ENCODE measurements at regions not wholly inside any gene's neighbourhood (a gene's known extent, or its start where the extent isn't known, plus 50 kb on each side); places are given as distances from the start of the nearest gene placed in this dataset.

- TF ChIP-seq CTCF (IDR thresholded peaks at IDR 0.05 in 4 of 5, conservative IDR thresholded peaks at IDR 0.05 in 1 of 5) (no peak), POLR2A (IDR thresholded peaks at IDR 0.05) (no peak)
These were observed 198.7 kb downstream of the IRS2 start for GRCh38 chr13:109587689-109588088.

Data from gastrocnemius medialis (tissue), 4 donors.